Ramos (cell line): ENCODE measurements at regions not wholly inside any gene's neighbourhood (a gene's known extent, or its start where the extent isn't known, plus 50 kb on each side); places are given as distances from the start of the nearest gene placed in this dataset.

Source experiments
- in situ Hi-C: fragments of 300-500 bp; cut with MboI; formaldehyde crosslinking; loops from one replicate; pipeline ENCODE4 v1.14.3; 2022; ENCODE audit warnings: low sequenced_read_pairs; ENCODE audit not compliant: unreplicated experiment

DNA sequence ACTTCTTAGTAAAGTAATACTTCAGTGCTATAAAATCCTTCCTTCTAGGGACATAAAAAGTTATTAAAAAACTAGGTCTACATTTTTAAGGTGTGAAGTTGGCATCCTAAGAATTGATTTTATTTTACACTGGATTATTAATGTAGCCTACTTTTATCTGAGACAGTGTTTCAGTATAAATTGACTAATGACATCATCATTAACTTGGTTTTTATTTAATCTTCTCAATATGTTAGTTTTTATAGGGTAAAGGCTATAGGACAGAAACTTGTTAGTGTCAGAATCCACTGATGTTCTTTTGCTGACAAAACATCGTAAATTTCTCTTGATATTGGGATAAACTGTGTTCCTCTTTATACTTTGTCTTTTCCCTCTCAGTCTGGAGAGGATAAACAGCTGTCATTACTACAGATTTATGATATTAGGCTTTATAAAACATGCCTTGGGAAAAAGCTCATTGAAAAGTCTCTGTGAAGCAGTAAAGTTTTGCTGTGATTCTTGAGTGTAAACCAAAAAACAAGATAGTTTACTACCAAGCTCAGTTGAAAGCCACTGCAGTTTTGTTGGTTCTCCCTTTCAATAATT, 569.9 kb downstream of the EPHA4 start:
- in situ Hi-C loops: no loop called here

DNA sequence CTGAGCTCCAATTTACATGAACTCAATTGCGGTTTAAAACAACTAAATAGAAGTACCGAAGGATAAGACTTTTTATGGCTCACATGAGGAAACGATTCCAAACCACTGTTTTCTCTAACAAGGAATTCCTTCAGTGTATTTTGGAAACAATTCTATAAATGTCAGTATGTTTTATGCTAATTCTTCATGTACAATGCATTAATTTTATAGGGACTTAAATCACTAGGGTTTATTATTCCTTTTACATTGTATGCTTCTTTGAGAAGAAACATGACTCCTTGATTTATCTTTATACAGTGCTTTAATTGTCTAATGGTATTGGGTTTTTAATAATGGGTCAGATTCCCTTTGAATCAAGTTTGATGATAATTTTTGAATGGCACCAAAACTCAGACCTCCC, 566.8 kb downstream of the EPHA4 start:
- in situ Hi-C loops: no loop called here

DNA sequence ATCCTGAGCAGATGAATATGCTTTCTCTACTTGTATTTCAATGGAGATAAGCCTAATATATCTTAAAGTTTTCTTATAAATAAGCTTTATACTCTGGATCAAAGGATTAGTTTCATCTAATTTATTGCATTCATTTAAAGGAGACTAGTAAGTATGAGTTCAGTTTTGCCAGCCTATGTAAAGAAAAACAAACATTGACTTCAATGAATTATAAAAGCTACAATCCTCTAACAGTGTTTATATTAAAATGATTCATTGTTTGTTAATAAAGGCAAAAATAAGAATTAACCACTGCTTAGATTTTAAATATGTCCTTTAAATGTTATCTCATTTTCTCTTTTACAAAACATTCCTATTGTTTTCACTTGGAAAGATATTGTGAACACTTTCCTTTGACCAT, 566.0 kb downstream of the EPHA4 start:
- in situ Hi-C loops: no loop called here

DNA sequence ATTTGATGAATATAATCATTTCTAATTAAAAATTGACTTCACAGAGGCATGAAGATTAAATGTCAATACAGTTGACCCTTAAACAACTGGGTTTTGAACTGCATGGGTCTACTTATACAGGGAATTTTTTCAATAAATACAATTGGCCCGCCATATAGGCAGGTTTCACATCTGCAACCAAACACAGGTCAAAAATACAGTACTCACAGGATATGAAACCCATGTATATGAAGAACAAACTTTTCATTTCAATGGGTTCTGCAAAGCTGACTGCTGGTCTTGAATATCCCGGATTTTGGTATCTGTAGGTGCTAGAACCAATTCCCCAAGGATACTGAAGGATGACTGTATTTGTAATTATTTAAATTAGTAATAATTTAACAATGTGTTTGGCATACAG, 555.6 kb downstream of the EPHA4 start:
- in situ Hi-C loops: no loop called here

DNA sequence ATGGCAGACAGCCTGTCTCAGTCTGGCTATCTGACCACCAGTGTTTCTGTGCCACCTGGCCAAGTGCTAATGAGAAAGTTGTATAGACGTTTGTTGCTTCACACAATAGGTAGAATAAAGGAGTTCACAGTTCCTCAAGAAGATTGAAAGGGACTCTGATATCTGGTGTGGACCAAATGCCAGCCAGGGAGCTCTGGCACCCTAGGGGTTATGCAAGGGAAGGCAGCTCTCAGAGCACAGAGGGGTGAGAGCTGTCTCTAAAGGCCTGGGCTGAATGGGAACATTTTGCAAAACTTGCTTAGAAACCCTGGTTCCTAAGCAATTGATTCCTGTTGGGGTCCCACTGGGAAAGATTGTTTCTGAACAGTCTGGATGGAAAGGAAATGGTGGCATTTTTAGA, 553.8 kb downstream of the EPHA4 start:
- in situ Hi-C loops: no loop called here

DNA sequence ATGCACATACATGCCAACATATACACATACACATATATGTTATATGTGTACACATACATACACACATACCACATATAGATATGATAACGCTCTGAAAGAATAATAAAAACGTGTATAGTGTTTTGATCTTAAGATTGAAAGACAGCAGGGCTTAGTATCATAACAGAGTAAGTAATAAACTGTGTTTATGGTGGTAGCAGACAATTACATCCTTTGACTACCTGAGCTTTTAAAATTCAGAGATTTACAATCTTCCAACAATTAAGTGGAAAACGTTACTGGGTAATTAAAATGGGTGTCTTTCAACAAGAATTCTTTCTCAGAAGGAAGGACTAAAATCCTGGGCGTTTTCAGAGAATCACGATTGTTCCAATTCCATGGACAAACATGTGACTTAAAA, 552.4 kb downstream of the EPHA4 start:
- in situ Hi-C loops: no loop called here

DNA sequence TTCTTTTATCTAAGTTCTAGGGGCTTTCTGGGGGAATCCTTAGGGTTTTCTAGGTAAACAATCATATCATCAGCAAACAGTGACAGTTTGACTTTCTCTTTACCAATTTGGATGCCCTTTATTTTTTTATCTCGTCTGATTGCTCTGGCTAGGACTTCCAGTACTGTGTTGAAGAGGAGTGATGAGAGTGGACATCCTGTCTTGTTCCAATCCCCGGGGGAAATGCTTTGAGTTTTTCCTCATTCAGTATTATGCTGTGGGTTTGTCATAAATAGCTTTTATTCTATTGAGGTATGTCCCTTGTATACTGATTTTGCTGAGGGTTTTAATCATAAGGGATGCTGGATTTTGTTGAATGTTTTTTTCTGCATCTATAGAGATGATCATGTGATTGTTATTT, 549.5 kb downstream of the EPHA4 start:
- in situ Hi-C loops: no loop called here

DNA sequence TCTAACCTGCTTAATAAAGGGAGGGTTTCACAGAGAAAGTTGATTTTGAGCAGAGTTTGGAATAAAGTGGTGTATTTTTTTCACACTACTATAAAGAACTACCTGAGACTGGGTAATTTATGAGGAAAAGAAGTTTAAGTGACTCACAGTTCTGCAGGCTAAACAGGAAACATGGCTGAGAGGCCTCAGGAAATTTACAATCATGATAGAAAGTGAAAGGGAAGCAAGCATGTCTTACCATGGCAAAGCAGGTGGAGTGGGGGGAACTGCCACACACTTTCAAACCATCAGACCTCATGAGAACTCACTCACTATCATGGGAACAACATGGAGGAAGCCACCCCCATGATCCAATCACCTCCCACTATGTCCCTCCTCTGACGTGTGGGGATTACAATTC, 546.7 kb downstream of the EPHA4 start:
- in situ Hi-C loops: no loop called here

DNA sequence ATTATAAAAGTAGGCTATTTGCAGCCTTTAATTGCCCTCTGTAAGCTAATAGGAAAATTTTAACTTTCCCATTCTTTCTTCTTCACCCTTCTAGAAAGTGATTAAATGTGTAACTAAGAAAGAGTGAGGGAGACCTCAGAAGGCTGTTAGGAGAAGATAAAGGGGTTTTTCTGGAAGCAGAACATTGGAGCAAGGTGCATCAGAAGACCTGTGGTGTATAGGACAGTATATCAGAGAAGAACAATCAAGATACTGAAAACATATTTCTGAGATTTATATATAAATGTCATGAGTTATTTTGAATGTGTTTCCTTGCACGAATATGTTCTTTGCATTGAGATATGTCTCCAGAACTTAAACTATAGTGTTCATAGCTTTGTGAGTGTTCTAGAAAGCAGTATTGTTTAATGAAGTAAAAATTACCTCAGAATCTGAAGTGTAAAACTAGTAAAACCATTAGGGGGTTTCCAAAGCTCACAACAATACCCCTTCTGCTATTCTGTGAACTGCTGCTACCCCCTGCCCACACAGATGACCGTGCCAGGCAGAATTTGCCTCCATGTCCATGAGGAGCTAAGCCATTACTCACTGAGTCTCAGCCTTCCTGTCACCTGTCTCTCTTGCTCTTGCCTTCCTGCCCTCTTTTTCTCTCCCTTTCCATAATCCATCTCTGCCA, 537.9 kb downstream of the EPHA4 start:
- in situ Hi-C loops: no loop called here

DNA sequence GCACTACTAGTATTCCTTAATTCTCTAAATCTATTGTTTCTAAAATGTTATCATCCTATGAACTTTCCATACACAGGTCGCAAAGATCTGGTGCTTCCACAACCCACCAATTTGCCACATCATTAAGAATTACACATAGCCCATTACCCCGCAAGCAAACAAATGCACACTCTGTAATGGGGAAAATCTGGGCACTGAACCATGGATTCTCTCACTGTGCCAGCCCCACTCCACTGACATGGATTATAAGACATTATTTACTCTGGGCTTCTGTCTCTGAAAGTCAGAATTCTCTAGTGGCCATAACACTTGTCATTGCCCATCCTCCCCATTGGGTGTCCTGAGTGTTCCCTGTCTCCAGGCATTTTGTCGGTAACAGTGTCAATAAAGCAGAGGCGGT, 537.1 kb downstream of the EPHA4 start:
- in situ Hi-C loops: no loop called here

DNA sequence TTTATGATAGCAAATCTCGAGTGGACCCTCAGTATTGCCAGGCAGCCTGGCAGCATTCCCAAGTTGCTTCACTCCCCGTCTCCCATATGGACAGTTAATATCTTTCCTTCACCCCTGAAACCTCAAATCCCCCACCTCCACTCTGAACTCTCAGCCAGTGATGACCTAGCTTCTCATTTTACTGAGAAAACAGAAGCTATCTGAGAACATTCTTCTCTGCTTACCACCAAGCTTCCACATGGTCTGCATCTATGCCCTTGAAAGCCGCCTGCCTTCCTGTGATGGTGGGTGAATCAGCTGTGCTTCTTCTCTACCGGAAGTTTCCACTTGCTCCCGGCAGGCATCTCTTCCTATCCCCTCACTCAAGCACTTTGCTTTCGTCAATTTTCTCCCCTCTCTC, 529.2 kb downstream of the EPHA4 start:
- in situ Hi-C loops: no loop called here

DNA sequence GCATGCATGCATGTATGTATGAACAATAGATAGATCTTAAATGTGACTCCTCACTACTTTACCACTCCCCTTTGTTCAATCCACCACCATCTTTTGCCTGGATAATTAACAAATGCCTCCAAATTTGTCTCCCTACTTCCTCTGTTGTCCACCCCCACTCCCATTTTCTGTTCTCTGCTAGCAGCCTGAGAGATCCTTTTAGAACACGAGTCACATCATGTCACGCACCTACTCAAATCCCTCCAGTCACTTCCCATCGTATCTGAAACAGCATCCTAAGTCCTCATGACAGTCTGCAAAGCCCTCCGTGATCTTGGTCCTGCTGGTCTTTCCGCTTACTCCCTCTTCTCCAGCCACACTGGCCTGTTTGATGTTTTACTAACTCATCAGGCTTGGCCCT, 527.3 kb downstream of the EPHA4 start:
- in situ Hi-C loops: no loop called here

DNA sequence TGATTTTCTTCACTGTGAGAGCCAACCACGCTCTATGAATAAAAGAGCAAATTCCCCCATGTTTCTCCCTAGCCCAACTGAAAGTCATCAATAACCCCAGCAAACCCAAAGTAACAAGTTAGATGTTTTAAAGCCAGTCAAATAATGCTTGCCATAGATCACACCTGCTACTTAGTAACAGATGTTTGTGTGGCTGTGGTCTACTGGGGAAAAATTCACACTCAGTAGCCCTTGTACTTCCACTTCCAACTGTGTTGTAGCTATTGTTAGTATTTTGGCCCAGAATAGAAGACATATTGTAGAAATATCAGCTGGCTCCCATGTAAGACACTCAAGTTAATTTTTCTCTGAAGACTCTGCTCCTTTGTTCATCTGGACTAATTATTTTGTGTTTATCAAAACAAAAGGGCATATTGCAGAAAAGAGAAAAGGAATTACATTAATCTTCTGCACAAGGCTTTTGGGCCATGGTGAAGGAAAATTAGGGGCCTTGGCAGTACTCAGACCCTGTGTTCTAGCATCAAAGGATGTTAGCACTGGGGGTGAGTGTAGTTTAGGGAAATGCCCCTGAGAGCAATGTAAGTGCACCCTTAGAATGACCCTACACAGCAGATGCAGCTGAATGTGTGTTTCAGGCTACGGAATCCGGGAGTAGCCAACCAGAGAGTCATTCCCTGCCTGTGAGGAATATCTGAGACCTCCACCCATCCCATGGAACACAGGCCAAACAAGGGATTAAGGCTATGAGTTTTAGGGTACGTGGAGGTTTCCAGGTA, 521.9 kb downstream of the EPHA4 start:
- in situ Hi-C loops: no loop called here

DNA sequence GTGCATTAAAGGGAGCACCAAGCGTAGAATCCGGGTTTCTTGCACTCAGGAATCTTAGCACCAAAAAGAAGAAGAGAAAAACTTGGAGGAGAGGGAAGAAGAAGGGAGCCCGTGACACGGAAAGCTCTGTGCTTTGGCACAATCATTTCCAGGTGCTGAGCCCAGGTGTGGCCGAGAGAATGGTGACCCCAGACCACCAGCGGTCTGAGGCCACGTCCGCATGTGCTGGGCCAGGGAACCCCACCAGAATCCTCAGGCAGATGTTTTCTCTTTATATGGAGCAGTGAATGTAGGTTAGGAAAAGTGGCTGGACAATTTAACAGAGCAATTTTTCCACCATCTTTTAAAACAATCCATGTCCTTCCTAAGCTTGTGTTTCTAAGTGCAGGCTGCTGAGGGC, 520.9 kb downstream of the EPHA4 start:
- in situ Hi-C loops: no loop called here

DNA sequence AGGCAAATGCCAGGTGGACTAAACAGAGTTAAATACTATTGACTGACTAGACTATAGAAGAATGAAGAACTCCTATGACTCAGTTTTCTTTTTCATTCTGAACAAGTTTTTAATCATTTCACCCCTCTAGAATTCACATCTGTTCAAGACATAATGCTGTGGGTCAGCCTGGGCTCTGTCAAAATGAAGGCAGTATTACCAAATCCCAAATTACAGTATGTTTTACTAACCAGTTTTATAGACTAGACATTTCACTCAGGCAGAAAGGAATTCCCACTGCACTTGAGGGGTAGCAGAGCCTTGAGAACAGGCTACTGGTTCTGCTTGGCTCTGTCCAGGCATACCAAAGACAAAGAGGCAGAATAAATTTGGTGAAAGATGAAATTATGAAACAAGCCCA, 511.7 kb downstream of the EPHA4 start:
- in situ Hi-C loops: no loop called here

DNA sequence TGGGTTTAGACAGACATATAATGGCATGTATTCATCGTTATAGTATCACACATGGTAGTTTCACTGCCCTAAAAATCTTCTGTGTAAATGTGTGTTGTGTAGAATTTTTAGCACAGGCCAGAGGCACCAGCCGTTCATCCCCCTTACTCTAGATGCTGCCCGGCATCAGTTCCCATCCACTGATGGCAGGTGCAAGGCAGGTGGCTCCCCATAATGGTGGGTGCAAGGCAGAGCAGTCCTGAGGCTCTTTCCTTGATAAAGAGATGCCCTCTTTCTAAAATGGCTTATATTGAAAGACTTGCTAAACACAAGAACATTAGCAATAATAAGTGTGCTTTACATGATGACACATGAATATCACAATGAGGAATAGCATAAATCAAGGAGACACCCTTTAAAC, 508.5 kb downstream of the EPHA4 start:
- in situ Hi-C loops: no loop called here

DNA sequence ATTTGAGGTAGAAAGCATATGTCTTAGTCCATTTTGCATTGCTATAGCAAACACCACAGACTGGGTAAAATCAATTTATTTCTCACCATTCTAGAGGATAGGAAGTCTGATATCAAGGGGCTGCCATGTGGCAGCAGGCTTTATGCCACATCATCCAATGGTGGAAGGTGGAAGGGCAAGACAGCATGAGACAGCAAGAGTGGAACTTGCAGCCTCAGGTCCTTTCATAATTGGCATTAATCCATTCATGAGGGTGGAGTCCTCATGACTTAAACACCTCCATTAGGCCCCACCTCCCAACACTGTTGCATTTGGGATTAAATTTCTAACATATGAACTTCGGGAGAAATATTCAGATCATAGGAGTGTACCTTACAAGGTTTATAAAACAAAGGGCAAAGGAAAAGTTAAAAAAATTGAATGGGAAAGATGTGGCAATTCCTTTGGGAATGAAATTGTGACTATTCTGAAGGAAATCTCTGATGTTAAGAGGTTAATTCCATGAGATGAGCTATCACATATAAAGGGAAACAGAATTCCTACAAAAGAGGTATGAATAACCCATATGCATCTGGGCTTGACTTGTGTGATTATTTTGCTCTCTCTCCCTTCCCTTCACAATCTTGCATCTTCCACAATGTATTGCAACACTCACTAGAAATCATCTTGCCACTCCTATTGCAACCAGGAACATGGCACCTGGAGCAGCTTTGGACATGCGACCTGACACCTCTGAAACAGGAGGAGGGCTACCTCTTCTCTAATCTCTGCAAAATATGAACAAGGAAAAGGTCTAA, 507.8 kb downstream of the EPHA4 start:
- in situ Hi-C loops: no loop called here

DNA sequence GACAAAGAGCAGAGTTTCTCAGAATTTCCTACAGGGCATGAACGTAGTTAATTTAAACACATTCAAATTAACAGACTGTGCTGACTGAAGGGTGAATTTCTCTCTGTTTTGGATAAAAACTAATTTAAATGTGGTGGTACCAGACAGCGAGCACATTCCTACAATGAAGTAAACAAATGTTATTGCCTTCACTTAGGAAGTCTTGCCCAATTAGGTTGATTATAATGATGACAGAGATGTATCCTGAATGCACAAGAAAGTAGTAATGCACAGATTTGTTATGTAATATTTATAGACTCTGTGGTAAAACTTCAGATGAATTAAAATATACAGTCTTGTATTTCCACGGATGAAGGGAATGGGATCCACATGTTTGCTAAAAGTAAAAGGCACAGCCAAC, 507.2 kb downstream of the EPHA4 start:
- in situ Hi-C loops: no loop called here

DNA sequence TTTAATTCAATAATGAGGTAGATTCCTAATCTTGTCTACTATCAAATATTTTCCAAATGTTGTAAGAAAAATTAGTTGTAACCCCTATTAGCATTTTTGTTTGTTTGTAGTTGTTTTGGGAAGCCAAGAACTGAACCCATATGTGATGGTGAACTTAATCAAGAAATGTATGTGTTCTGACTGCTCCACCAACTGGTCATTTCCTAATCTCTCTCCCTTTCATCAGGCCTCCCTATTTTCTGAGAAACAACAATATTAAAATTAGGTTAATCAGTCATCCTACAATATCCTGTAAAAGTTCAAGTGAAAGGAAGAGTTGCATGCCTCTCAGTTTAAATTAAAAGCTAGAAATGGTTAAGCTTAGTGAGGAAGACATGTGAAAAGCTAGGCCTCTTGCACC, 504.0 kb downstream of the EPHA4 start:
- in situ Hi-C loops: no loop called here

DNA sequence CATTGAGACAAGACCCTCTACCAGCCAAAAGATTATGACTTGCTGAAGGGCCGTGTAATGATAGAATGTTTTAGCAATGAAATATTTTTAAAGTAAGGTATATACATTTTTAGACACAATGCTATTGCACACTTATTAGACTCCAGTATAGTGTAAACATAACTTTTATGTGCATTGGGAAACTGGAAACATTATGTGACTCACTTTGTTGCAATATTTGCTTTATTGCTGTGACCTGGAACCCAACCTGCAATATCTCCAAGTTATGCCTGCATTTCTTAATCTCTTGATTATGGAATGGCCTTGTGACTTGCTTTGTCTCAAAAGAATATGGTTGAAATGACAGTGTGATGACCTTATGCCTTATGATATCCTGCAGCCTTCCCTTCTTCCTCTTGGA, 502.0 kb downstream of the EPHA4 start:
- in situ Hi-C loops: no loop called here
